Muscle of leg (tissue), 3 donors: ENCODE measurements at regions not wholly inside any gene's neighbourhood (a gene's known extent, or its start where the extent isn't known, plus 50 kb on each side); places are given as distances from the start of the nearest gene placed in this dataset.
"Not testable (repeated sequence)": the region's sequence is repeated elsewhere in the genome, so short reads cannot be mapped to it uniquely, and the experiment has no call there.

Experiments
- DNase-seq: peaks from one replicate; pipeline ENCODE4 v3.0.0; 2013
- H3K27ac ChIP-seq: one replicate; pipeline ENCODE4 v1.5.1; 2013; ENCODE audit warnings: mild to moderate bottlenecking, low read length, control low read depth
- H3K27me3 ChIP-seq: one replicate; pipeline ENCODE4 v1.6.1; 2013; ENCODE audit warnings: low read length; ENCODE audit not compliant: control insufficient read depth, insufficient read depth
- H3K36me3 ChIP-seq: one replicate; pipeline ENCODE4 v1.6.1; 2013; ENCODE audit warnings: low read length; ENCODE audit not compliant: control insufficient read depth, insufficient read depth
- H3K4me1 ChIP-seq: one replicate; pipeline ENCODE4 v1.6.1; 2013; ENCODE audit warnings: low read length; ENCODE audit not compliant: control insufficient read depth, insufficient read depth
- H3K4me3 ChIP-seq: one replicate; pipeline ENCODE4 v1.5.1; 2013; ENCODE audit warnings: low read length, control low read depth
- H3K9me3 ChIP-seq: replicated peaks from 2 replicates; pipeline ENCODE4 v1.6.1; 2013; ENCODE audit warnings: low read depth, low read length; ENCODE audit not compliant: control insufficient read depth
- WGBS: methylation state at CpG from one replicate; pipeline ENCODE4 v1.1.5; 2013; ENCODE audit warnings: missing lambda C conversion rate; ENCODE audit not compliant: insufficient coverage; 5-methylcytosine and 5-hydroxymethylcytosine counted together

- not testable (repeated sequence) for H3K36me3 ChIP-seq, H3K27ac ChIP-seq, H3K27me3 ChIP-seq, H3K4me3 ChIP-seq, H3K4me1 ChIP-seq, DNase-seq, H3K9me3 ChIP-seq
- 93% methylated on average over 3 of the region's 5 CpGs for WGBS
Observed at GRCh38 chr5:91744470-91744869, 361.4 kb upstream of the ARRDC3 start.

- H3K27ac ChIP-seq, result no peak overlapping the region
- 0% methylated on average over 1 of the region's 3 CpGs for WGBS
- H3K9me3 ChIP-seq, result no peaks in the 10 kb centered on the region
- DNase-seq, result no peak
- no peaks in the 10 kb centered on the region for H3K4me1 ChIP-seq
- no peak overlapping the region for H3K4me3 ChIP-seq
- H3K36me3 ChIP-seq, result no peaks in the 10 kb centered on the region
- H3K27me3 ChIP-seq, result no peaks in the 10 kb centered on the region
Observed at GRCh38 chr5:91742550-91742949, 359.4 kb upstream of the ARRDC3 start.

- no CpG with 5 or more reads among the region's 7 CpGs for WGBS
- H3K36me3 ChIP-seq, result no peaks in the 10 kb centered on the region
Observed at GRCh38 chr5:91741764-91742505, 358.8 kb upstream of the ARRDC3 start.

DNA sequence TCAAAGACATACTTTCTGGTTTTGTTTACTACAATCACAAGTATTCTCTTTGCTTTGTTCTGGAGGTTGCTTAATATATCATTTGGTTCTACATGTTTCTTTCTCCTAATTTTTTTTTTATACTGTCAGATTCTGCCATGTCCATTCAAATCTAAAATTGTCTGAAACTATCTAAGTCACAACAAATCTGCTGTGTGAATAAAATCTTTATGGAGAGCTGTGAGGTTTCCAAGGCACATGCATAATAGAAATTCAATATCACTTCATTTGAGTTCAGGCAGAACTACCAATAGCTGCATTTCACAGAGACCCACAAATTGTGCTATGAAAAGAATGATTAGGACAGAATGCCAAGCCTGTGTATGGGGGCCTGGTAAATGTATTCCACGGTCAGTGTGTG is 346.9 kb upstream of the ARRDC3 start:
- Histone ChIP-seq H3K27ac (no peak overlapping the region), H3K9me3 (no peaks in the 10 kb centered on the region), H3K36me3 (no peaks in the 10 kb centered on the region), H3K4me1 (no peaks in the 10 kb centered on the region), H3K27me3 (no peaks in the 10 kb centered on the region), H3K4me3 (no peak overlapping the region)
- DNase-seq, result no peak
- no CpG with 5 or more reads among the region's 1 CpG for WGBS

More at GRCh38 chr5:91741764-91742505, 358.8 kb upstream of the ARRDC3 start:
- H3K9me3 ChIP-seq, result no peaks in the 10 kb centered on the region
- no peak overlapping the region for H3K4me3 ChIP-seq
- H3K4me1 ChIP-seq, result no peaks in the 10 kb centered on the region
- no peak for DNase-seq
- no peak overlapping the region for H3K27ac ChIP-seq
- H3K27me3 ChIP-seq, result no peaks in the 10 kb centered on the region

GRCh38 chr5:91727463-91727862 is 344.3 kb upstream of the ARRDC3 start:
- H3K27ac ChIP-seq, result no peak overlapping the region
- no peaks in the 10 kb centered on the region for H3K4me1 ChIP-seq
- H3K36me3 ChIP-seq, result no peaks in the 10 kb centered on the region
- DNase-seq, result no peak
- no peak overlapping the region for H3K4me3 ChIP-seq
- WGBS, result 0% methylated on average over 1 of the region's 1 CpG
- H3K27me3 ChIP-seq, result no peaks in the 10 kb centered on the region
- H3K9me3 ChIP-seq, result no peaks in the 10 kb centered on the region

GRCh38 chr5:91722736-91723467 is 339.8 kb upstream of the ARRDC3 start:
- no peak for DNase-seq
- no peaks in the 10 kb centered on the region for H3K27me3 ChIP-seq
- no peak overlapping the region for H3K27ac ChIP-seq
- H3K36me3 ChIP-seq, result no peaks in the 10 kb centered on the region
- H3K4me3 ChIP-seq, result no peak overlapping the region
- 71% methylated on average over 2 of the region's 8 CpGs for WGBS
- H3K9me3 ChIP-seq, result no peaks in the 10 kb centered on the region
- H3K4me1 ChIP-seq, result no peaks in the 10 kb centered on the region

DNA sequence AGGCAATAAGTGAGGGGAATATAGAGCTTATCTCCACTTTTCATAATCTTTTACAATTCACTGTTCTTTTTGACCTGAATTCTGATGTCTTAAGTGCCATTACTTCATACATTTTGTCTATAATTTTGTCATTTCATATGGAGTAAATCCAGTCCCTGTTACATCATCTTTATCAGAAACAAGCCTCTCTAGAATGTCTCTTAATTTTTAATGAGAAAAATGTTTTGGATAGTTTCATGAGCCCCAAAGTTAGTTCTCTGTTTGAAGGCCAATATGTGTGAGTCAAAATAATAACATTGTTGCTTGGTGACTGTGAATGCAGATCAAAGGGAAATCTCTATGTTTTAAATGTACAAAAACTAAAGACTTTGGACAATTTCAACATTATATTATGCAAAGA is 329.6 kb upstream of the ARRDC3 start:
- H3K27ac ChIP-seq, result no peak overlapping the region
- H3K36me3 ChIP-seq, result no peaks in the 10 kb centered on the region
- peak; percentile 19 for DNase-seq
- H3K4me1 ChIP-seq, result no peaks in the 10 kb centered on the region
- no peak overlapping the region for H3K4me3 ChIP-seq
- H3K27me3 ChIP-seq, result no peaks in the 10 kb centered on the region
- no peaks in the 10 kb centered on the region for H3K9me3 ChIP-seq

- Histone ChIP-seq H3K4me3 (no peak overlapping the region), H3K27ac (no peak overlapping the region), H3K4me1 (no peaks in the 10 kb centered on the region), H3K36me3 (no peaks in the 10 kb centered on the region), H3K27me3 (no peaks in the 10 kb centered on the region), H3K9me3 (no peaks in the 10 kb centered on the region)
- WGBS, result no CpG with 5 or more reads among the region's 1 CpG
- no peak for DNase-seq
Observed at GRCh38 chr5:91707521-91707841, 324.4 kb upstream of the ARRDC3 start.

DNA sequence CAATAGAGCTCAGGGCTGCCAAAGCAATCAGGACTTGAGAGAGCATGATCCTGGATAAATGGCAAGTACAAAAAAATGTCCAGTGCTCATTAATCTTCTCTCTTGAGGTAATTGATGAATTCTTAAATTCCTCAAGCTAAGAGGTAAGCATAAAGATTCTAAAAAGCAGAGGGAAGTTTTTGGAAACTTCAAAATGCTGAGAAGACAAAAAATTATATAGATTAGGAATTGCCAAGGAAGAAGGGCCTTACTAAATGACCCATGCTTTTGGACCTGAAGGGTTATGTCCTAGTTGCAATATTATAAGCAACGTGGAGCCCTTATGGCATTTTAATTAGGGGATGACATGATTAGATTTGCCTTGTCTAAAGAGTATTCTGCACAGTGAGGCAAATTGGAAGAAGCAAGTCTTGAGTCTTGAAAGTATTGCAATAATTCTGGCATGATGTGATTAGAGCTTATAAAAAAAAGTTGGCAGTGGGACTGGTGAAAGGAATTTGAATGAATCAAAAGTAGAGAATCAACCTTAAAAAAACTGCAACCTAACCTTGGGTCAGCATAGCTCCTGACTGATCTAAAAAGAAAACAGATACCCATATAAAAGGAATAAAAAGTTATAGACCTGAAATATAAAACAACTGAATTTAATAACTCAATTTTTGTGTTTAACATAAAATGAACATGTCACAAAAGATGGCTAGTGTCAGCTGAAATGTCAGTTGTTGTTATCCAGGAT is 323.8 kb upstream of the ARRDC3 start:
- no peak overlapping the region for H3K4me3 ChIP-seq
- no peaks in the 10 kb centered on the region for H3K36me3 ChIP-seq
- H3K9me3 ChIP-seq, result no peaks in the 10 kb centered on the region
- WGBS, result 38% methylated on average over 1 of the region's 1 CpG
- no peak overlapping the region for H3K27ac ChIP-seq
- no peaks in the 10 kb centered on the region for H3K27me3 ChIP-seq
- no peaks in the 10 kb centered on the region for H3K4me1 ChIP-seq
- DNase-seq, result peak; percentile 7

- Histone ChIP-seq H3K36me3 (no peaks in the 10 kb centered on the region), H3K27ac (no peak overlapping the region), H3K4me3 (no peak overlapping the region), H3K4me1 (no peaks in the 10 kb centered on the region), H3K27me3 (no peaks in the 10 kb centered on the region), H3K9me3 (no peaks in the 10 kb centered on the region)
- WGBS, result 60% methylated on average over 2 of the region's 2 CpGs
- DNase-seq, result no peak
Observed at GRCh38 chr5:91703128-91703527, 320.0 kb upstream of the ARRDC3 start.
